Activated naive CD8-positive, alpha-beta T cell (primary cell): ENCODE measurements at regions not wholly inside any gene's neighbourhood (a gene's known extent, or its start where the extent isn't known, plus 50 kb on each side); places are given as distances from the start of the nearest gene placed in this dataset.

Experiments used
- H3K27ac Mint-ChIP-seq: one replicate; pipeline ENCODE4 v1.8.0; 2021; ENCODE audit warnings: mixed read lengths
- H3K27me3 Mint-ChIP-seq: one replicate; pipeline ENCODE4 v1.8.0; 2021; ENCODE audit warnings: mixed read lengths
- H3K36me3 Mint-ChIP-seq: one replicate; pipeline ENCODE4 v1.8.0; 2021; ENCODE audit warnings: mixed read lengths
- H3K4me1 Mint-ChIP-seq: one replicate; pipeline ENCODE4 v1.8.0; 2021; ENCODE audit warnings: low read depth, mixed read lengths
- H3K4me3 Mint-ChIP-seq: one replicate; pipeline ENCODE4 v1.8.0; 2021; ENCODE audit warnings: mild to moderate bottlenecking, mixed read lengths
- H3K9me3 Mint-ChIP-seq: one replicate; pipeline ENCODE4 v1.8.0; 2021; ENCODE audit warnings: low read depth, mixed read lengths

DNA sequence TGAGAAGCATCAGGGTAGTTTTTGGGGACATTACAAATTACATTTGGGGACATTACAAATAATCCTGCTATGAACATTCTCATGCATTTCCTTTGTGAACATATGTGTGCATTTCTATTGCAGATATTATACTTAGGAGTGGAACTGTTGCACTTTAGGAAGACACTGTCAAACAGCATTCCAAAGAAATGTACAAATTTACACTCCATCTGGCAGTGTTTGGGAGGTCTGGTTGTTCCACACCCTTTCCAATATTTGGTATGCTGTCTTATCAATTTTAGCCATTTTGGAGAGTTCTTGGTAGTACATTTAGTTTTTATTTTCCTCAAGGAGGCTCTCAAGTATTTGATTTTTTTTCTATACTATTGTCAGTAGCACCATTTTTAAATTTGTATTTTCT lies 419.1 kb upstream of the ARHGEF26 start:
- Mint-ChIP-seq H3K27ac (no peak overlapping the region), H3K4me3 (no peak overlapping the region), H3K9me3 (no peaks in the 10 kb centered on the region), H3K36me3 (no peaks in the 10 kb centered on the region), H3K4me1 (no peaks in the 10 kb centered on the region), H3K27me3 (peaks cover 5% of the 10 kb centered on the region)

DNA sequence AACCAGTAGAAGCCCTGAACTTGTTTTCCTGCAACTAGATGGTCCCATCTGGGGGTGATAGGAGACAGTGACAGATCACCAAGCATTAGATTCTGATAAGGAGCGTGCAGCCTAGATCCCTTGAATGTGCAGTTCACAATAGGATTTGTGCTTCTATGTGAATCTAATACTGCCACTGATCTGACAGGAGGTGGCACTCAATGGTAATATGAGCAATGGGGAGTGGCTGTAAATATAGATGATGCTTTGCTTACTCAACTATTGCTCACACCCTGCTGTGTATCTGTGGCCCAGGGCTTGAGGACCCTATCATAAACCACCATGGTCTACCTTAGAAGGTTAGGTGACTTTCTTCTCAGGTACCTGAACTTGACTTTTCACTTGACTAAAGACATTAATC lies 417.1 kb upstream of the ARHGEF26 start:
- Mint-ChIP-seq H3K4me3 (no peak overlapping the region), H3K4me1 (no peaks in the 10 kb centered on the region), H3K9me3 (no peaks in the 10 kb centered on the region), H3K27ac (no peak overlapping the region), H3K36me3 (no peaks in the 10 kb centered on the region), H3K27me3 (peaks cover 8% of the 10 kb centered on the region)

DNA sequence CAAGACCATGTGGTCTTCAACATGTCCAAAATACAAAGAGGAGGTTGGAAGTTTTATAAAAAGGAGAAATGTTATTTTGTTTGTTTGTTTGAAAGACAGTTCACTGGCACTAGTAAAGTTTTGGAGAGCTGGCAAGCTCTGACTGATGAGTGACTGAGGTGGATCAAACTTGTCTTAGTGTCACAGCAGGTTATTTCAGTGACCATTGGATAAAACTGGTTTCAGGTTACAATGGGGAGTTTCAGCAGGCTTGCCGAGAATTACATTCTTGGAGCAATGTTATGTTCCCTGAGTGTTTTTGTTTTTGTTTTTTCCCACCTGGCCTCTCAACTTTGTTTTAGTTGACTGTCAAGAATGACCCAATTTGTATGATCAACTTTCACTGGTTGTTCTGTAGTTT lies 414.5 kb upstream of the ARHGEF26 start:
- Mint-ChIP-seq H3K9me3 (no peaks in the 10 kb centered on the region), H3K27me3 (peaks cover 8% of the 10 kb centered on the region), H3K27ac (no peak overlapping the region), H3K4me3 (no peak overlapping the region), H3K36me3 (no peaks in the 10 kb centered on the region), H3K4me1 (no peaks in the 10 kb centered on the region)

DNA sequence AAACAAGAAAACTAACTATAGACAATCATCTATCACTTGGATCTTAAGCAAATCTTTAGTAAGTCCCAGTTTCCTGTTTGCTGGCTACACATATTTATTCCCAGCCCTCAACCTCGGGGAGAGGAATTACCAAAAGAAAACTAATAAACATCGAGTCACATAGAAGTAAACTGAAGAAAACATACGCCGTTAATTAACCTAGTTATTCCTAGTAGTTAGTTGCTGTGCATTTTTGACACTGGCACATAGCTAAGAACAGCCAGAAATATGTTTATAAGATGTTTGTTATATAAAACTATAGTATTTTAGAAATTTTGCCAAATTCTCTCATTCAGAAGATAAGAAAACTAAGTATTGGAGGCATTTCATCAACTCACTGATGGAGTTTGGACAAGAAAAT lies 407.2 kb upstream of the ARHGEF26 start:
- Mint-ChIP-seq H3K27me3 (peaks cover 1% of the 10 kb centered on the region), H3K9me3 (no peaks in the 10 kb centered on the region), H3K36me3 (no peaks in the 10 kb centered on the region), H3K27ac (no peak overlapping the region), H3K4me1 (no peaks in the 10 kb centered on the region), H3K4me3 (no peak overlapping the region)

DNA sequence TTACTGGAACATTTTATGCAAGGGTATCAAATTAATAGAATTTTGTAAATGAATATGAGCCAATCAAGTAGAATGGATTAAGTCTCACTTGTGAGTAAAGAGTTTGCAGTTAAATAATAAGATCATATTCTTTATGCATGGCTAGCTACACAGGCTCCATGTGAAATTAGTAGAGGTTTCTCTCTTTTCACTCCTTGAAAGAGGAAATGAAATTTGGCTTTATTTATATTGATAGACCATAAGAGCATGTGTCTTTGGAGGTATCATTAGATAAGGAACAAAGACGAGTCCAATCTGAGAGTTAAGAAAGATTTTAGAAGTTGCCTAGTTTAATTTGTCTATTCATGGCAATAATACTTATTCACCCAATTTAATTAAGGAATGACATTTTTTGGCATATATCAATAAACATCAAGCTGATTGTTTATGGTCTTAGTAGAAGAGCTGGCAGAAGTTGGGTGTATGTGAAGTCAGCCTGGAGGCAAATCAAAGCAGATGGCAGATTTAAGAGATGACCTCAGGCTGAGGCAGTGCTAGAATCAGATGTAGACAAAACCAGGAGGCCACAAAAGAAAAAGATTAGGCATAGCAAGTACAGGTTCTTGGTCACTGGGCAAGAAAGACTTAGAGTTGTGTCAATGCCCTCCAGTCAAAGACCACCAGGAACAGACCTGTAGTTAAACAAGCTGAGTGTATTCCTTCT lies 406.5 kb upstream of the ARHGEF26 start:
- Mint-ChIP-seq H3K4me3 (no peak overlapping the region), H3K9me3 (no peaks in the 10 kb centered on the region), H3K27me3 (peaks cover 2% of the 10 kb centered on the region), H3K27ac (no peak overlapping the region), H3K4me1 (no peaks in the 10 kb centered on the region), H3K36me3 (no peaks in the 10 kb centered on the region)

DNA sequence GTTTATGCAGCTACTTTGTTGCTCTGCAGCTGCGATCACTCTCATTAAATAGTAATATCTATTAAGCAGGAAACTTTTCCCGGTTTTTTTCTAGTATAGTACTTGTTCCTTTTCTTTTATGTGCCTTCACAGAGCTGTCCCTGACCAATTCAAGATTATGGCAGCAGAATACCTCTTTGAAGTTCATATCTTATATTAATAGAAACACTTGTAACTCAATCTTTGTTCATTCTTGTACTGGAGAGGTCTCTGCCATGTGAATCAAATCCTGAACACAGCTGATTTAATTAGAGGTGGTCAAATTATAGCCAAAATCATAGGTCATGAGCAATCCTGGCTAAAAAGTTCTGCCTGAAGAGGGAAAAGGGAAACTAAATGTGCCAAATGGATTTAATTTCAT lies 399.0 kb upstream of the ARHGEF26 start:
- no peak overlapping the region for H3K4me3 Mint-ChIP-seq
- H3K27ac Mint-ChIP-seq: no peak overlapping the region
- no peaks in the 10 kb centered on the region for H3K4me1 Mint-ChIP-seq
- no peaks in the 10 kb centered on the region for H3K36me3 Mint-ChIP-seq
- H3K27me3 Mint-ChIP-seq: peaks cover 8% of the 10 kb centered on the region
- H3K9me3 Mint-ChIP-seq: no peaks in the 10 kb centered on the region

DNA sequence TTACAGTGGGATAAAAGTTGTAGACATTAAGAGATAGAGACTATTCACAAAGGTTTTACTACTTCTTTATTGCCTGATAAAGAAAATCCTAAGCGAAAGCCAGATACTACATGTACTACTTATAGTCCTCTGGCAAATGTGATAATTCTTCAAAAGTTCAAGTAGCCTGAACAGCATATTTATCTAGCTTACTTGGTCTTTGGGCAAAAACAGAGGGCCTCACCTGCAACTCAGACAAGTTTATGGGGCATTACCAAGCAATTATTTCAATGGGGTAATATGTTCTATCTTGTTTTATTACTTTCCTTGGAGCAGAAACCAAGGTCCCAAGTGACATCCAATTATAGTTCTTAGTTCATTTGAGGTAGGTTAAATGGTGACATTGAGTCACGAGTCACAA lies 390.1 kb upstream of the ARHGEF26 start:
- no peak overlapping the region for H3K4me3 Mint-ChIP-seq
- peaks cover 7% of the 10 kb centered on the region for H3K9me3 Mint-ChIP-seq
- no peak overlapping the region for H3K27ac Mint-ChIP-seq
- H3K36me3 Mint-ChIP-seq: peaks cover 4% of the 10 kb centered on the region
- no peaks in the 10 kb centered on the region for H3K4me1 Mint-ChIP-seq
- H3K27me3 Mint-ChIP-seq: peaks cover 4% of the 10 kb centered on the region

DNA sequence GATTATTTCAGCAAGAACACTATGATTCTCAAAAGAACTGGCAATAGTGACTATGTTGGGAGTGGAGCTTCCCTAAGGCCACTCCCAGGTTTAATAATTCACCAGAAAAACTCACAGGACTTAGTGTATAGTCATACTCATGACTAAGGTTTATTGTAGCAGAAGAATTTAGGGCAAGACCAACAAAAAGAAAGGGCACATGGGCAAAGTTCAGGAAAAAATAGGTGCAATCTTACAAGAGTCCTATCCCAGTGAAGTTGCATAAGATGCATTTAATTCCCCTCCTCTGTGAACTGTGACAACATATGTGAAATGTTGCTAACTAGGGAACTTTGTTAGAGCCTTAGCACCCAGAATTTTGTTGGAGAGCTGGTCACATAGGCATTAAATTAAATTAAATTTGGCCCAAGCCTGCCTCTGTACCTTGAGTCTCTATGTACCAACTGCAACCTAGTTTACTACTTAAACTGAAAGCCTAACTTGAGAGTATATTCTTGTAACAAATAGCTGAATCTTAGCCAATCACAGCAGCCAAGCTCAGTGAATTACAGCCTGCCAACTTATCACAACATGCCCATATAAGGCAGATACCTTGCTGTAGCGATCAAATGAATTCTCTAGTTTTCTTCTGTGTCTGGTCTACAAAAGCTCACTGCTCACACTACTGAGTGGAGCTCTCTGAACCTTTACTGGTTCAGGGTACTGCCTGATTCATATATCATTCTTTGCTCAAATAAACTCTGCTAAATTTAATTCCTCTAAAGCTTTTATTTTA lies 386.2 kb upstream of the ARHGEF26 start:
- Mint-ChIP-seq H3K36me3 (peaks cover 4% of the 10 kb centered on the region), H3K4me1 (no peaks in the 10 kb centered on the region), H3K9me3 (peaks cover 7% of the 10 kb centered on the region), H3K27me3 (peaks cover 1% of the 10 kb centered on the region), H3K4me3 (no peak overlapping the region), H3K27ac (no peak overlapping the region)

DNA sequence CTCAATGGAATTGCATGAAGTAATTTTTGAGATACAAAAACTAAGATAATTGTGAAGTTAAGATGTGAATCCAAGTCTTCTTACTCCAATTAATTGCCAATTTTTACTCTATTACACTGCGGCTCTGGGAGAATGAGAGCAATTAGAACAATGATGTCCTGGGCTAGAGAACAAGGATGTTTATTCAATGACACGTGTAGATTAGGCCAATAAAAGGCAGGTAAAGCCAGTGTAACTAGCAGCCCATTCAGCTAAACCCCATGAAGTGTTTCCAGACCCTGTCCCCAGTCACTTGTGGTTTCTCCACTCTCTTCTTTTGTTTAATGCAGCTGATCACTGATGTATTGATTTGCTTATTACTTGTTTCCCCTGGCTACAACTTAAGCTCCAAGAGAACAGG lies 381.1 kb upstream of the ARHGEF26 start:
- H3K36me3 Mint-ChIP-seq: no peaks in the 10 kb centered on the region

DNA sequence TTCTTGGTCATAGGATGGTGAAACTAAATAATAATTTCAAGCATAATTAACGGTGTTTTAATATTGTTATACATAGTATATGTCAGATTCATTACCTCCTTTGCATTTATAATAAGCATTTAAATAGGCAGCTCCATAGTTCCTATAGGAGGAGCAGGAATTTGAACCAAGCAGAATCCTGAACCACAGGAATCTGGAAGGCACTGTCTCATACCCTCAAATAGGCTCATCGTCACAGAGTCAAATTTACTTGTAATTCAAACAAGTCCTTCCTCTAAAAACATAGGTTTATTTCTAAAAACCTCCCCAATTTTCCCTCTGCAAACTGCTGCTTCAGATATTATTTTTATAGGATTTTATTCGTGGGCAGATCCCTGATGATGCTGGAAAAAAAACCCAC lies 376.3 kb upstream of the ARHGEF26 start:
- H3K9me3 Mint-ChIP-seq: no peaks in the 10 kb centered on the region
- no peaks in the 10 kb centered on the region for H3K36me3 Mint-ChIP-seq
- H3K4me3 Mint-ChIP-seq: no peak overlapping the region
- H3K4me1 Mint-ChIP-seq: no peaks in the 10 kb centered on the region
- no peak overlapping the region for H3K27ac Mint-ChIP-seq
- H3K27me3 Mint-ChIP-seq: peaks cover 2% of the 10 kb centered on the region

More for the DNA sequence above, 381.1 kb upstream of the ARHGEF26 start:
- Mint-ChIP-seq H3K4me1 (no peaks in the 10 kb centered on the region), H3K27me3 (peaks cover 1% of the 10 kb centered on the region), H3K4me3 (no peak overlapping the region), H3K9me3 (no peaks in the 10 kb centered on the region), H3K27ac (no peak overlapping the region)

DNA sequence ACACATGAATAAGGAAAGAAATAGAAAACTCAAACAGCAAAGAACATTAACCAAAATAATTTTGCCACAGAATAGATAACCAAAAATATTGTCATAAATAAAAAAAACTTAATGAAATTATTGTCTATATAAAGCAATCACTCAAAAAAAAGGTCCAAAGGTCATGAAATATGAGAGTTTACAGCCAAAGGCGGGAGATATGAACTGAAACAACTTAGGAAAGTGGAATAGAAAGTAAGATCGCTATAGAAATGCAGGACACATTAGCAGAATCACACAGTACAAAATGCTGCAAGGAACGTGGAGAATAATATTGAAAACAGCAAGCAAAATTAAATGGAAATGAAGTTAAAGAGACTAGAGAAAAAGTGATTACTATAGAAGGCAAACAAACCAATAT lies 375.0 kb upstream of the ARHGEF26 start:
- Mint-ChIP-seq H3K27ac (no peak overlapping the region), H3K4me1 (no peaks in the 10 kb centered on the region), H3K27me3 (peaks cover 2% of the 10 kb centered on the region), H3K9me3 (no peaks in the 10 kb centered on the region), H3K4me3 (no peak overlapping the region), H3K36me3 (no peaks in the 10 kb centered on the region)

DNA sequence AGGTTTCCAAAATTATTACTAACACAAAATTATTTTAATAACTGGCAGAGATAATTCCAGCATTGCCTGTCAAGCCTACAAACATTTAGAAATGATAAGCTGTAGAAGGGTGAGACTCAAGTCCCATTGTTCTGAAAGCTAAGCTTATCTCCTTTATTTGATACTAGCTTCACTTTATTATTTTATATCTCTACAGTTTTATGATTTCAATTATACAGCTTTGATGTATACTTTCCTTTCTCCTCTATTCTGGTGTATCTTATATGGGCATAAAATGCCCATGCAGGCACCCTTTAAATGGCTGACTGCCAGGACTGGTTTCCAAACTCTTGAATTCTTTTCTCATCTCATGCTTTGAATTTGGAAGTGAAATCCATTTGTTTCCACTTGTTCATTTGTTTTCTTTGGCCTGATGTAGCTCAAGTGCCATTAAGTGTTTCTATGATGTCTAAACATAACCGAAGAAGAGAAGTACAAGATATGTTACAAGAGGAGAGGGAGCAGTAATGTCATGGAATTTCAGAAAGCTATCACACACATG lies 372.1 kb upstream of the ARHGEF26 start:
- H3K27me3 Mint-ChIP-seq: peaks cover 2% of the 10 kb centered on the region
- no peak overlapping the region for H3K4me3 Mint-ChIP-seq
- H3K27ac Mint-ChIP-seq: no peak overlapping the region
- H3K4me1 Mint-ChIP-seq: no peaks in the 10 kb centered on the region
- H3K36me3 Mint-ChIP-seq: no peaks in the 10 kb centered on the region
- H3K9me3 Mint-ChIP-seq: no peaks in the 10 kb centered on the region

DNA sequence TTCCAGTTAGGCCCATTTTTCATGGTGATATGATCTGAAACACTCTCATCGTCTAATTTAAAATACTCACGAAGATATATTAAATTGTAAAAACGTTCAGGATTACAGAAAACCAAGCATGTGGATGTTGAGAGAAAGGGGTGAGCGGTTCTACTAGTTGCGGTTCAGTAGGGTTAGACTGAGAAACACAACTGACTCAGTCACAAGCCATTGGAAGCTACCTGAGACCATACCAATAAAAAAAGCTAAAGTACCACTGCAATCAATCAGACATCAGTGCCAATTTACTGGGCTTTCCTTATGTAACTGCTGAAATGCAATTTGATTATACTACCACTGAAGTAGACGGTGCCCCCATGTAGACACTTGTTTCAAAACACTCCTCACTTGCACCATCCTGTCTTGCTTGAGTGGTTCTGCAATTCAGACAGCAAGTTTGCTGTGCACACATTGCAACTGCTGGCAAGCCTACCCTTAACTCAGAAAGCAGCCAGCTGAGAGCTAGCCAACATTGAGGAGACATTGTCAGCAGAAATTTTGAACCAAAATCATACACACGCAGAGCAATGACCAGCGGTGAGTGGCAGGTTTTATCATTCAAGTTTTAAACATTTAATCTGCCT lies 368.7 kb upstream of the ARHGEF26 start:
- Mint-ChIP-seq H3K36me3 (no peaks in the 10 kb centered on the region), H3K27ac (no peak overlapping the region), H3K4me1 (no peaks in the 10 kb centered on the region), H3K9me3 (no peaks in the 10 kb centered on the region), H3K27me3 (peaks cover 2% of the 10 kb centered on the region), H3K4me3 (no peak overlapping the region)

DNA sequence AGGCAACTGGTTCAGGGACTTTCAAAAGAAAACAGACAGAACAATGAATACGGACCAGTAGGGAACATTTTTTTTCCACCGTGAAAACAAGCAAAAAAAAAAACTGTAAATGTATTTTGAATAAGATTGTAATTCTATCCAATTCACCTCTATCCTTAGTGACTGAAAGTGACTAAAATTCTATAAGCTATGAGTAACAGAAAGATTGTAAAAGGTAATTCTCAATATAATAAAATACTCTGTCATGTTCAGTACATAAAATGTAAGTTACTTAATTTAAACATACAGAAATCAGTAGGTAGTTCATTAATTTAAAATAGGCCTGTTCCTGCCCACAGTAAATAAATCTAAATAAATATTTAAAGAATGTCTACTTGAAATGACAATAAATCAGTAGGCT lies 368.2 kb upstream of the ARHGEF26 start:
- Mint-ChIP-seq H3K27ac (no peak overlapping the region), H3K27me3 (peaks cover 2% of the 10 kb centered on the region), H3K9me3 (no peaks in the 10 kb centered on the region), H3K4me1 (no peaks in the 10 kb centered on the region), H3K36me3 (no peaks in the 10 kb centered on the region), H3K4me3 (no peak overlapping the region)

DNA sequence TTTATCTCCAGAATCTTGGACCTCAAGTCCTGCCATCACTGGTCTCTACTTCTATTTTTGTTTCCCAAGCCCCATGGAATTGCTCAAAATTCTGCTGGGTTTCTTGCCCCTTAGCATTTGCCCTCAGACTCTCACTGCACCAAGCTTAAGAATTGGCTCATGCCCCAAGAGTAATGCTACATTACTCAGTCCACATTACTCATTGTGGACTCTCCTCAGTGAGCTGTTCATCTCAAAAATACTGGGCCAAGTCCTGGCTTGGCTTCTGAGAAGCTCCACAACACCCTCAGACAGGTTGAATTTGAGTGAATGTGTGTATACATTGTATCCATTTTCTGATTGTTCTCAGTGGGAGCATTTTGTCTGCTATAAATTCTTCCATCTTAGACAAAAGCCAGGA lies 364.4 kb upstream of the ARHGEF26 start:
- H3K9me3 Mint-ChIP-seq: no peaks in the 10 kb centered on the region
- H3K4me3 Mint-ChIP-seq: no peak overlapping the region
- H3K4me1 Mint-ChIP-seq: no peaks in the 10 kb centered on the region
- no peaks in the 10 kb centered on the region for H3K36me3 Mint-ChIP-seq
- H3K27ac Mint-ChIP-seq: no peak overlapping the region
- peaks cover 2% of the 10 kb centered on the region for H3K27me3 Mint-ChIP-seq
